ENCODE measurements at regions not wholly inside any gene's neighbourhood (a gene's known extent, or its start where the extent isn't known, plus 50 kb on each side); places are given as distances from the start of the nearest gene placed in this dataset.

DNA sequence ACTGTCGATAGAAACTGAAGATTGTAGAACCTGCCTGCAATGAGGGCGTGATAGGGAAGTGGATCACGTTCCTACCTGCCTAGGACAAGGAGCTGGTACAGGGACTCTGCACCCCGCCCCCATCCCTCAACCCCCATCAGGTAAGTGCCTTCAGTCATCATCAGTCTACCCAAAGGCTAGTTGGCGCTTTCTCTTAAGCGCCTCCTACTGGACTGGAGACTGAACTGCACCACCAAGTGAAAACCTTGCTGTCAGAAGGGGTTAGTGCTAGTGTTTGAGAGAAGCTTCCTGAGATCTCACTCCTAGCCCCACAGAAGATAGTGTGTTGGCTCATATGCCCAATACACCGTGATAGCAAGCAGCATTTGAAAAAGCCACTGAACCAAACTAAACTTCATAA is 706.5 kb upstream of the MAN1A1 start:
- TF ChIP-seq, protein P1, sequence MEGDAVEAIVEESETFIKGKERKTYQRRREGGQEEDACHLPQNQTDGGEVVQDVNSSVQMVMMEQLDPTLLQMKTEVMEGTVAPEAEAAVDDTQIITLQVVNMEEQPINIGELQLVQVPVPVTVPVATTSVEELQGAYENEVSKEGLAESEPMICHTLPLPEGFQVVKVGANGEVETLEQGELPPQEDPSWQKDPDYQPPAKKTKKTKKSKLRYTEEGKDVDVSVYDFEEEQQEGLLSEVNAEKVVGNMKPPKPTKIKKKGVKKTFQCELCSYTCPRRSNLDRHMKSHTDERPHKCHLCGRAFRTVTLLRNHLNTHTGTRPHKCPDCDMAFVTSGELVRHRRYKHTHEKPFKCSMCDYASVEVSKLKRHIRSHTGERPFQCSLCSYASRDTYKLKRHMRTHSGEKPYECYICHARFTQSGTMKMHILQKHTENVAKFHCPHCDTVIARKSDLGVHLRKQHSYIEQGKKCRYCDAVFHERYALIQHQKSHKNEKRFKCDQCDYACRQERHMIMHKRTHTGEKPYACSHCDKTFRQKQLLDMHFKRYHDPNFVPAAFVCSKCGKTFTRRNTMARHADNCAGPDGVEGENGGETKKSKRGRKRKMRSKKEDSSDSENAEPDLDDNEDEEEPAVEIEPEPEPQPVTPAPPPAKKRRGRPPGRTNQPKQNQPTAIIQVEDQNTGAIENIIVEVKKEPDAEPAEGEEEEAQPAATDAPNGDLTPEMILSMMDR (conservative IDR thresholded peaks at IDR 0.05 in 1 of 2, IDR thresholded peaks at IDR 0.05 in 1 of 2; ENCODE audit: low read depth in 1 of 2, low read length in 2 of 2), result peak in 1 of 2 donors; percentile 28
- no peak for TF ChIP-seq EZH2 (IDR thresholded peaks at IDR 0.05; ENCODE audit: low read length, missing control alignments)
